ENCODE measurements at regions not wholly inside any gene's neighbourhood (a gene's known extent, or its start where the extent isn't known, plus 50 kb on each side); places are given as distances from the start of the nearest gene placed in this dataset.
"Not testable (repeated sequence)": the region's sequence is repeated elsewhere in the genome, so short reads cannot be mapped to it uniquely, and the experiment has no call there.

- not testable (repeated sequence) for ATAC-seq
Observed at GRCh38 chr6:8846680-8847079, 411.3 kb upstream of the SLC35B3 start.

GRCh38 chr6:8845690-8846089 is 410.3 kb upstream of the SLC35B3 start:
- no peak overlapping the region for H3K4me3 Mint-ChIP-seq
- no peaks in the 10 kb centered on the region for H3K4me1 Mint-ChIP-seq
- intact Hi-C loops (cut with DNase I, micrococcal nuclease) = no loop called here
- CTCF ChIA-PET = no interaction called here
- H3K27me3 Mint-ChIP-seq = no peaks in the 10 kb centered on the region
- no peak overlapping the region for H3K27ac Mint-ChIP-seq
- H3K36me3 Mint-ChIP-seq (ENCODE audit: low read depth) = no peaks in the 10 kb centered on the region
- no peaks in the 10 kb centered on the region for H3K9me3 Mint-ChIP-seq (ENCODE audit: low read depth)
- no peak for DNase-seq
- POLR2A ChIA-PET = no interaction called here
- ATAC-seq = no peak

More at GRCh38 chr6:8846680-8847079, 411.3 kb upstream of the SLC35B3 start:
- H3K4me3 Mint-ChIP-seq; H3K4me1 Mint-ChIP-seq; DNase-seq; CTCF ChIA-PET; H3K27ac Mint-ChIP-seq; intact Hi-C loops (cut with DNase I, micrococcal nuclease); H3K27me3 Mint-ChIP-seq; H3K9me3 Mint-ChIP-seq (ENCODE audit: low read depth); H3K36me3 Mint-ChIP-seq (ENCODE audit: low read depth); POLR2A ChIA-PET: not testable (repeated sequence)

DNA sequence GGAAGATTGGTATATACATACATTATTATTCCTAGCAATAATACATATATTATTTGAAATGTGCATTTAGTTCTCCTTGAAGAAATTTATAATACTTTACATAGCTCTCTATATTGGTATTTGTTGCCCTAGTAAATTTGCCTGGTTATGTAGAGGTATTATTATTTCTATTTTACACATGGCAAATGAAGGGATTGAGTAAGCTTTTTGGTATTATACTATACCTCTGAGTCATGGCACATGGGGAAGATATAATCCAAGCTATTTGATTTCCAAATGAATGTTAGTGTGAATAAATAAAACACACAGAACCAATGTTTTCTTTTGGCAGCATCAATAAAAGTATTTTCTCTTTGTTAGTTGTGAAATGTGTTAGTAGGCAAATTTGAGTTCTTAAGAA is 409.6 kb upstream of the SLC35B3 start:
- ChIA-PET POLR2A (no interaction called here), CTCF (no interaction called here)
- H3K4me1 Mint-ChIP-seq = no peaks in the 10 kb centered on the region
- no peaks in the 10 kb centered on the region for H3K9me3 Mint-ChIP-seq (ENCODE audit: low read depth)
- intact Hi-C loops (cut with DNase I, micrococcal nuclease) = no loop called here
- no peak for DNase-seq
- H3K4me3 Mint-ChIP-seq = no peak overlapping the region
- no peaks in the 10 kb centered on the region for H3K27me3 Mint-ChIP-seq
- no peak for ATAC-seq
- H3K27ac Mint-ChIP-seq = no peak overlapping the region
- no peaks in the 10 kb centered on the region for H3K36me3 Mint-ChIP-seq (ENCODE audit: low read depth)

DNA sequence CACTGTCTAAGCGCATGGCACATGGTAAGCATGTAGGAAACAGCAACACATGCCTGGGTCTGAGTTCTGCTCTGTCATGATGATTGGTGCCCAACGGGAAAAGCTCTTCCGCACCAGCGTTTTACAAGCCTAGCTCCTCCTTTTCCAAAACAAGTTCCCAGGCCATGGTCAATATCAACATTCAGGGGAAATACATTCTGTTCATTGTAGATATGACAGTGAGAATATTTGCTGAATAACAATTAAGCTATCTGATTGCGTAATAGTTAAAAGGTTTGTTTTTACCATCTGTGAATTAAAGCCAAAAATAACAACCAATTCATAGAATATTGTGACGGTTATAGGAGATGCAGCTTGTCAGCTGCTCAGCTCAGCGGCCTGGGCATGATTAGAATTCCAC is 404.3 kb upstream of the SLC35B3 start:
- no peaks in the 10 kb centered on the region for H3K27me3 Mint-ChIP-seq
- no peaks in the 10 kb centered on the region for H3K4me1 Mint-ChIP-seq
- POLR2A ChIA-PET = no interaction called here
- CTCF ChIA-PET = no interaction called here
- ATAC-seq = no peak
- intact Hi-C loops (cut with DNase I, micrococcal nuclease) = no loop called here
- no peaks in the 10 kb centered on the region for H3K36me3 Mint-ChIP-seq (ENCODE audit: low read depth)
- H3K9me3 Mint-ChIP-seq (ENCODE audit: low read depth) = no peaks in the 10 kb centered on the region
- DNase-seq = no peak
- no peak overlapping the region for H3K27ac Mint-ChIP-seq
- no peak overlapping the region for H3K4me3 Mint-ChIP-seq

DNA sequence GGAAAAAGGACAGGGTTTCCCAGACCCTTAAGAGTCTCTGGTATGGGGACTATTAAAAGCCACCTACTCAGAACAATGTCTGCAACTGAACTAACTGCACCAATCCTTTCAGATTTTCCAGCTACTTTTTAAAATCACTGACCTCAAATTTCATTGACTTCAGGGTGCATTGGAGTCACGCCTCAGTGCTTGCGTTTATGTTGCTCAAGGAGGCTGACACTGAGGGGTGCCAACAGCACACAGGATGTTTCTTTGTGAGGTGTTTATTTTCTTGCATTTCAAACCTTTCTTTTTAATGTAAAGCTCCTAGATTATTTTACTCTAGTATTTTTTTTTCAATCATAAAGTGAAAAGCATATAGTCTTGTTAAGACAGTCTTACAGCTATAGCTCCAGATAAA is 402.0 kb upstream of the SLC35B3 start:
- Mint-ChIP-seq H3K27me3 (no peaks in the 10 kb centered on the region), H3K36me3 (ENCODE audit: low read depth) (no peaks in the 10 kb centered on the region), H3K27ac (no peak overlapping the region), H3K4me1 (no peaks in the 10 kb centered on the region), H3K4me3 (no peak overlapping the region), H3K9me3 (ENCODE audit: low read depth) (no peaks in the 10 kb centered on the region)
- DNase-seq = no peak
- ChIA-PET CTCF (interaction anchor here (0.7 kb wide), 1 partner anchor 65 kb away, joined by 3 read pairs; no protein-coding TSS in a partner anchor), POLR2A (no interaction called here)
- ATAC-seq = no peak
- intact Hi-C loops (cut with DNase I, micrococcal nuclease) = no loop called here

- H3K4me1 Mint-ChIP-seq; ATAC-seq; H3K27me3 Mint-ChIP-seq; POLR2A ChIA-PET; H3K36me3 Mint-ChIP-seq (ENCODE audit: low read depth); intact Hi-C loops (cut with DNase I, micrococcal nuclease); H3K27ac Mint-ChIP-seq; H3K4me3 Mint-ChIP-seq; DNase-seq; H3K9me3 Mint-ChIP-seq (ENCODE audit: low read depth); CTCF ChIA-PET: not testable (repeated sequence)
Observed at GRCh38 chr6:8832695-8833094, 397.4 kb upstream of the SLC35B3 start.

- no peak overlapping the region for H3K4me3 Mint-ChIP-seq
- DNase-seq (no peak), ATAC-seq (no peak)
- no peaks in the 10 kb centered on the region for H3K36me3 Mint-ChIP-seq (ENCODE audit: low read depth)
- ChIA-PET POLR2A (no interaction called here), CTCF (no interaction called here)
- intact Hi-C loops (cut with DNase I, micrococcal nuclease) = no loop called here
- H3K27me3 Mint-ChIP-seq = no peaks in the 10 kb centered on the region
- H3K9me3 Mint-ChIP-seq (ENCODE audit: low read depth) = peaks cover 5% of the 10 kb centered on the region
- H3K4me1 Mint-ChIP-seq = no peaks in the 10 kb centered on the region
- H3K27ac Mint-ChIP-seq = no peak overlapping the region
Observed at GRCh38 chr6:8831366-8832152, 396.2 kb upstream of the SLC35B3 start.

DNA sequence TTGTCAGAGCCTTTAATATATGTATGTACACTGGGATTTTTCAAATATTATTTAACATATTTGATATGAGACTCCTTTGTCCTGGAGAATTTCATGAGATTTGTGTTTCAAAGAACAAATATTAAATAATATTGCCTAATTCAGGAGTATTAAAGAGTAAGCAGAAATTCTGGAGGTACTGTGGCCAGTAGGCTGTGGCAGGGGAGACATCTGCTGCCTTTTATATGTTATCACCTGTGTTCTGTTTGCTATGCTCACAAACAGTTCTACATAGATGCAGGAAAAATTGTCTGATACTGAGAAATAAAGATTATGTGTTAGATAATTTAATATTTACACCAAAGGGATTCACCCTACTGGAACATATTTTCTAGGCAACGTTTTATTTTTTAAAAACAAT is 395.4 kb upstream of the SLC35B3 start:
- no peak overlapping the region for H3K27ac Mint-ChIP-seq
- DNase-seq (no peak), ATAC-seq (no peak)
- no peaks in the 10 kb centered on the region for H3K4me1 Mint-ChIP-seq
- intact Hi-C loops (cut with DNase I, micrococcal nuclease) = no loop called here
- peaks cover 5% of the 10 kb centered on the region for H3K9me3 Mint-ChIP-seq (ENCODE audit: low read depth)
- POLR2A ChIA-PET = no interaction called here
- no peak overlapping the region for H3K4me3 Mint-ChIP-seq
- H3K27me3 Mint-ChIP-seq = no peaks in the 10 kb centered on the region
- no peaks in the 10 kb centered on the region for H3K36me3 Mint-ChIP-seq (ENCODE audit: low read depth)
- CTCF ChIA-PET = no interaction called here

GRCh38 chr6:8829796-8830195 is 394.5 kb upstream of the SLC35B3 start:
- peaks cover 7% of the 10 kb centered on the region for H3K9me3 Mint-ChIP-seq (ENCODE audit: low read depth)
- intact Hi-C loops (cut with DNase I, micrococcal nuclease) = no loop called here
- ATAC-seq = no peak
- POLR2A ChIA-PET = no interaction called here
- no peak overlapping the region for H3K4me3 Mint-ChIP-seq
- no peak for DNase-seq
- H3K27me3 Mint-ChIP-seq = no peaks in the 10 kb centered on the region
- no peaks in the 10 kb centered on the region for H3K36me3 Mint-ChIP-seq (ENCODE audit: low read depth)
- CTCF ChIA-PET = interaction anchor here (0.5 kb wide), 1 partner anchor 28 kb away, joined by 3 read pairs; no protein-coding TSS in a partner anchor
- no peak overlapping the region for H3K27ac Mint-ChIP-seq
- H3K4me1 Mint-ChIP-seq = no peaks in the 10 kb centered on the region

- ChIA-PET CTCF (no interaction called here), POLR2A (no interaction called here)
- Mint-ChIP-seq H3K4me3 (no peak overlapping the region), H3K4me1 (no peaks in the 10 kb centered on the region), H3K9me3 (ENCODE audit: low read depth) (peaks cover 7% of the 10 kb centered on the region), H3K36me3 (ENCODE audit: low read depth) (no peaks in the 10 kb centered on the region), H3K27ac (no peak overlapping the region), H3K27me3 (no peaks in the 10 kb centered on the region)
- intact Hi-C loops (cut with DNase I, micrococcal nuclease) = no loop called here
- no peak for ATAC-seq
- no peak for DNase-seq
Observed at GRCh38 chr6:8829296-8829695, 394.0 kb upstream of the SLC35B3 start.

DNA sequence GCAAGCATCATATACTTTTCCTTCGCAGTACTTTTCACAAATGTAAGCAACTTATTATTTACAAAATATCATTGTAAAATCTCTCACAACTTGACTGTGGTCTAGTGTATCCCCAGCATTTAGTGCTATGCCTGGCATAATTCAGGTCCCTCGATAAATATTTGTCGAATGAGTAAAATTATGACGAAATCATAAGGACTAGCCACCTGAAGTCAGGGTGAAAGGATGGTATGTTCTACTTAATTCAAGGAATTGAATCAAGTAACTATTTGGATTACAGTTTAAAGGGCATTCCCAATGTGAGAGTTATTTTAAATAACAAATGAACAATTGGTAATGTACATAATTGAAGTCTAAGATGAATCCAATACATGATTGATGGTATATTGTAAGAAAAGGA is 393.0 kb upstream of the SLC35B3 start:
- no peak for ATAC-seq

GRCh38 chr6:8825726-8826125 is 390.4 kb upstream of the SLC35B3 start:
- Mint-ChIP-seq H3K27me3 (no peaks in the 10 kb centered on the region), H3K36me3 (ENCODE audit: low read depth) (no peaks in the 10 kb centered on the region), H3K9me3 (ENCODE audit: low read depth) (peaks cover 7% of the 10 kb centered on the region), H3K27ac (no peak overlapping the region), H3K4me3 (no peak overlapping the region), H3K4me1 (no peaks in the 10 kb centered on the region)
- CTCF ChIA-PET = no interaction called here
- POLR2A ChIA-PET = no interaction called here
- ATAC-seq = no peak
- DNase-seq = no peak
- intact Hi-C loops (cut with DNase I, micrococcal nuclease) = no loop called here

More for the DNA sequence above, 393.0 kb upstream of the SLC35B3 start:
- DNase-seq = no peak
- Mint-ChIP-seq H3K27ac (no peak overlapping the region), H3K4me3 (no peak overlapping the region), H3K4me1 (no peaks in the 10 kb centered on the region), H3K36me3 (ENCODE audit: low read depth) (no peaks in the 10 kb centered on the region), H3K27me3 (no peaks in the 10 kb centered on the region), H3K9me3 (ENCODE audit: low read depth) (peaks cover 7% of the 10 kb centered on the region)
- intact Hi-C loops (cut with DNase I, micrococcal nuclease) = no loop called here
- ChIA-PET CTCF (no interaction called here), POLR2A (no interaction called here)
